ENCODE measurements at regions not wholly inside any gene's neighbourhood (a gene's known extent, or its start where the extent isn't known, plus 50 kb on each side); places are given as distances from the start of the nearest gene placed in this dataset.

DNA sequence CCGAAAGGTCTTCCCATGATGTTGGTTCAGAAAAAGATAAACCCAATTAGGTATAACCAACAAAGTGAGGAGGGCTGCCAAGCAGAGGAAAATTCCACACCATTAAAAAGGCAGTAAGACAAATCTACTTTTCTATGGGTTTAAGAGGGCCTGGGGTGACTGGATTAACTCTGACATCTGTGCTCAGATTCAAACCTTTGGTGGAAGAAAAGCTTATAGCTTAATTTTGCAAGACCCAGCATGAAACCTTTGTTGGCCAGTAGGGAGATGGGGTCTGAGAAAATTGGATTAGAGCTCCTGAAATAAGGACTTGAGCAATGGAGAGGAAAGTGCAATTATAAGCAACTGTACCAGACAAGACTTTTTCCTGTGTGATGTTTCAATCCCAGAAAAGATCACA lies 104.2 kb downstream of the KDR start:
- Histone ChIP-seq H3K9me2 (replicated peaks; ENCODE audit: insufficient read depth, low read length) (no peaks in the 10 kb centered on the region), H3K4me3 (ENCODE audit: insufficient read depth, low read length, poor library complexity, severe bottlenecking) (no peak overlapping the region), H3K36me3 (ENCODE audit: low read length) (no peaks in the 10 kb centered on the region), H4K20me1 (ENCODE audit: low read depth, low read length) (no peaks in the 10 kb centered on the region), H3K79me2 (ENCODE audit: insufficient read depth, low read length) (no peaks in the 10 kb centered on the region), H3K27me3 (ENCODE audit: low read length) (no peaks in the 10 kb centered on the region), H3F3A (ENCODE audit: insufficient read depth) (no peaks in the 10 kb centered on the region), H3K4me2 (ENCODE audit: low read depth, low read length, poor library complexity, severe bottlenecking) (no peak overlapping the region), H2AFZ (ENCODE audit: low read depth, low read length, severe bottlenecking) (no peak overlapping the region), H3K27ac (ENCODE audit: low read depth, low read length) (no peak overlapping the region), H3K9ac (ENCODE audit: low read length) (no peak overlapping the region), H3K9me3 (ENCODE audit: insufficient read depth, low read length) (no peaks in the 10 kb centered on the region)
- TF ChIP-seq EZH2phosphoT487 (conservative IDR thresholded peaks at IDR 0.05; ENCODE audit: low read length), result no peak
- TF ChIP-seq, protein P1, sequence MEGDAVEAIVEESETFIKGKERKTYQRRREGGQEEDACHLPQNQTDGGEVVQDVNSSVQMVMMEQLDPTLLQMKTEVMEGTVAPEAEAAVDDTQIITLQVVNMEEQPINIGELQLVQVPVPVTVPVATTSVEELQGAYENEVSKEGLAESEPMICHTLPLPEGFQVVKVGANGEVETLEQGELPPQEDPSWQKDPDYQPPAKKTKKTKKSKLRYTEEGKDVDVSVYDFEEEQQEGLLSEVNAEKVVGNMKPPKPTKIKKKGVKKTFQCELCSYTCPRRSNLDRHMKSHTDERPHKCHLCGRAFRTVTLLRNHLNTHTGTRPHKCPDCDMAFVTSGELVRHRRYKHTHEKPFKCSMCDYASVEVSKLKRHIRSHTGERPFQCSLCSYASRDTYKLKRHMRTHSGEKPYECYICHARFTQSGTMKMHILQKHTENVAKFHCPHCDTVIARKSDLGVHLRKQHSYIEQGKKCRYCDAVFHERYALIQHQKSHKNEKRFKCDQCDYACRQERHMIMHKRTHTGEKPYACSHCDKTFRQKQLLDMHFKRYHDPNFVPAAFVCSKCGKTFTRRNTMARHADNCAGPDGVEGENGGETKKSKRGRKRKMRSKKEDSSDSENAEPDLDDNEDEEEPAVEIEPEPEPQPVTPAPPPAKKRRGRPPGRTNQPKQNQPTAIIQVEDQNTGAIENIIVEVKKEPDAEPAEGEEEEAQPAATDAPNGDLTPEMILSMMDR (IDR thresholded peaks at IDR 0.05; ENCODE audit: insufficient read depth, low read length, poor library complexity, severe bottlenecking), result no peak

DNA sequence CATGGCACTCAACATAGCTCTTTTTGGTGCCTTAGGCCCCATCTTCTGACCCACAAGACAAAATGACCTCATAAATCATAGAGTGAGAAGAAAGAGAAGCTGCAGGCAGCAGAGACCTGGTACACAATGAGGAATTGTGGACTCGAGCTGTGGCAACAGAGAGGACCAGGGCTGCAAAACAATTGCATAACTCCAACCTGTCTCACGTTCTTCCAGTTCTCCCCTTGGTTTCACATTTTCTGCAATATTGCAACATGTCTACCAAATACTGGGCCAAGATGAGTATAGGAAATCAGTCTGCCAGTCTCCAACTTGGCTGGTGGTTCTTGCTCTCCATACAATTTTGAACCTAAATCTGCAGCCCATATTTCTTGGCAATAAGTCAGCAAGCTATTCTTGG lies 105.3 kb downstream of the KDR start:
- Histone ChIP-seq H2AFZ (ENCODE audit: low read depth, low read length, severe bottlenecking) (no peak overlapping the region), H3K9me3 (ENCODE audit: insufficient read depth, low read length) (no peaks in the 10 kb centered on the region), H3K9ac (ENCODE audit: low read length) (no peak overlapping the region), H3F3A (ENCODE audit: insufficient read depth) (no peaks in the 10 kb centered on the region), H3K4me2 (ENCODE audit: low read depth, low read length, poor library complexity, severe bottlenecking) (no peak overlapping the region), H3K4me3 (ENCODE audit: insufficient read depth, low read length, poor library complexity, severe bottlenecking) (no peak overlapping the region), H3K27me3 (ENCODE audit: low read length) (no peaks in the 10 kb centered on the region), H3K79me2 (ENCODE audit: insufficient read depth, low read length) (no peaks in the 10 kb centered on the region), H3K27ac (ENCODE audit: low read depth, low read length) (no peak overlapping the region), H4K20me1 (ENCODE audit: low read depth, low read length) (no peaks in the 10 kb centered on the region), H3K36me3 (ENCODE audit: low read length) (no peaks in the 10 kb centered on the region), H3K9me2 (replicated peaks; ENCODE audit: insufficient read depth, low read length) (no peaks in the 10 kb centered on the region)
- no peak for TF ChIP-seq EZH2phosphoT487 (conservative IDR thresholded peaks at IDR 0.05; ENCODE audit: low read length)
- TF ChIP-seq, protein P1 (IDR thresholded peaks at IDR 0.05; ENCODE audit: insufficient read depth, low read length, poor library complexity, severe bottlenecking), result no peak

DNA sequence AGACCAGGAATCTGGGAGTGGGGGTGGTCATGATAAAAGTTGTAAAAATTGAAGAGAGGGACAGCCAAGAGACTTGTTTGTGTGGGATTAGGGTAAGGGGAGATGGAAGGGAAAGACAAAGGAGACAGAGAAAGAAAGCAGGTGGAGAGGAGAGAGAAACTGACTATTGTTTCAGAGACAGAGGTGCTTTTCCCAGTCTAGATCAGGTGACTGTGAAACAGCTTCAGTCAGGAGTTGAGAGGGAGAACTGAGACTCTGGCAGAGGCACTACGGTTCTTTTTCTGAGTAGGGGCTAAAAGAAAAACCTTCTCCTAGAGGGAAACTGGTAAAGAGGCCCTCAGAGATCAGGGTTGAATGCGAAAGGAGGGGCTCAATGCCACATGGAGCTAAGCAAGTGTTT lies 106.4 kb downstream of the KDR start:
- no peak overlapping the region for H3K27ac ChIP-seq (ENCODE audit: low read depth, low read length)
- H3K4me3 ChIP-seq (ENCODE audit: insufficient read depth, low read length, poor library complexity, severe bottlenecking), result no peak overlapping the region
- no peaks in the 10 kb centered on the region for H3F3A ChIP-seq (ENCODE audit: insufficient read depth)
- no peaks in the 10 kb centered on the region for H3K9me3 ChIP-seq (ENCODE audit: insufficient read depth, low read length)
- no peaks in the 10 kb centered on the region for H3K36me3 ChIP-seq (ENCODE audit: low read length)
- TF ChIP-seq, protein P1 (IDR thresholded peaks at IDR 0.05; ENCODE audit: insufficient read depth, low read length, poor library complexity, severe bottlenecking), result no peak
- TF ChIP-seq EZH2phosphoT487 (conservative IDR thresholded peaks at IDR 0.05; ENCODE audit: low read length), result no peak
- no peaks in the 10 kb centered on the region for H3K27me3 ChIP-seq (ENCODE audit: low read length)
- H3K9me2 ChIP-seq (replicated peaks; ENCODE audit: insufficient read depth, low read length), result no peaks in the 10 kb centered on the region
- no peak overlapping the region for H3K4me2 ChIP-seq (ENCODE audit: low read depth, low read length, poor library complexity, severe bottlenecking)
- no peak overlapping the region for H3K9ac ChIP-seq (ENCODE audit: low read length)
- no peaks in the 10 kb centered on the region for H3K79me2 ChIP-seq (ENCODE audit: insufficient read depth, low read length)
- no peak overlapping the region for H2AFZ ChIP-seq (ENCODE audit: low read depth, low read length, severe bottlenecking)
- no peaks in the 10 kb centered on the region for H4K20me1 ChIP-seq (ENCODE audit: low read depth, low read length)

DNA sequence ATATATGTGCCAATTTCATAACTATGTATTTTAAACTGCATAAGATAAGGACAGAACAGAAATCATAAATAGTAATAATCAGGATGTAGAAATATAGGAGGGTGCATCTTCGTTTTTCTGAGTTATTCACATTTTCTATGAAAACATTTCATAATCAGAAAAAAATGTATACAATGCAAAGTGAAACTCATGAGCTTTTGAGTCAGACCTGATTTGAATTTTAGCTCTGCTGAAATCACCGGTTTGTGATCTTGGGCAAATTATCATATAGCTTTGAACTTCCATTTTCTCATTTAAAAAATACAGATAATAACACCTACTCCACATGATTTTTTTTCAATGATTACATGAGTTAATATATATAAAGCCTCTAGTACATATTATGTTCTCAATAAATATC lies 106.9 kb downstream of the KDR start:
- no peaks in the 10 kb centered on the region for H4K20me1 ChIP-seq (ENCODE audit: low read depth, low read length)
- H2AFZ ChIP-seq (ENCODE audit: low read depth, low read length, severe bottlenecking), result no peak overlapping the region
- no peaks in the 10 kb centered on the region for H3K9me3 ChIP-seq (ENCODE audit: insufficient read depth, low read length)
- H3F3A ChIP-seq (ENCODE audit: insufficient read depth), result no peaks in the 10 kb centered on the region
- no peaks in the 10 kb centered on the region for H3K79me2 ChIP-seq (ENCODE audit: insufficient read depth, low read length)
- no peak overlapping the region for H3K4me3 ChIP-seq (ENCODE audit: insufficient read depth, low read length, poor library complexity, severe bottlenecking)
- H3K27me3 ChIP-seq (ENCODE audit: low read length), result no peaks in the 10 kb centered on the region
- H3K36me3 ChIP-seq (ENCODE audit: low read length), result no peaks in the 10 kb centered on the region
- H3K27ac ChIP-seq (ENCODE audit: low read depth, low read length), result no peak overlapping the region
- no peak overlapping the region for H3K9ac ChIP-seq (ENCODE audit: low read length)
- TF ChIP-seq EZH2phosphoT487 (conservative IDR thresholded peaks at IDR 0.05; ENCODE audit: low read length), result no peak
- TF ChIP-seq, protein P1 (IDR thresholded peaks at IDR 0.05; ENCODE audit: insufficient read depth, low read length, poor library complexity, severe bottlenecking), result no peak
- H3K9me2 ChIP-seq (replicated peaks; ENCODE audit: insufficient read depth, low read length), result no peaks in the 10 kb centered on the region
- no peak overlapping the region for H3K4me2 ChIP-seq (ENCODE audit: low read depth, low read length, poor library complexity, severe bottlenecking)

Data from SU-DHL-6 (cell line).